Nephron (organoid): ENCODE measurements at regions not wholly inside any gene's neighbourhood (a gene's known extent, or its start where the extent isn't known, plus 50 kb on each side); places are given as distances from the start of the nearest gene placed in this dataset.

Experiments used
- H3K27ac Mint-ChIP-seq, 3 experiments: 2 replicates each; pipeline ENCODE4 v1.8.0; 2020; ENCODE audit warnings: mixed read lengths in 3 of 3, mild to moderate bottlenecking in 2 of 3, moderate library complexity in 1 of 3
- H3K27me3 Mint-ChIP-seq: 2 replicates; pipeline ENCODE4 v1.8.0; 2021; ENCODE audit warnings: low read depth, mild to moderate bottlenecking, moderate library complexity, mixed read lengths
- H3K36me3 Mint-ChIP-seq: 2 replicates; pipeline ENCODE4 v1.8.0; 2020; ENCODE audit warnings: low read depth, mixed read lengths
- H3K4me1 Mint-ChIP-seq: 2 replicates; pipeline ENCODE4 v1.8.0; 2020; ENCODE audit warnings: mixed read lengths
- H3K4me3 Mint-ChIP-seq, 3 experiments: 2 replicates each; pipeline ENCODE4 v1.8.0; 2020; ENCODE audit warnings: mild to moderate bottlenecking in 3 of 3, mixed read lengths in 3 of 3, moderate library complexity in 2 of 3
- H3K9me3 Mint-ChIP-seq: 2 replicates; pipeline ENCODE4 v1.8.0; 2020; ENCODE audit warnings: mixed read lengths
- TF ChIP-seq, protein P1 (sequence below), 3 experiments: fragments of 200-600 bp; sonication (generic); IDR thresholded peaks; one replicate each; pipeline ENCODE4 v1.5.0; 2021; ENCODE audit warnings: antibody characterized with exemption in 3 of 3; ENCODE audit not compliant: unreplicated experiment in 3 of 3

DNA sequence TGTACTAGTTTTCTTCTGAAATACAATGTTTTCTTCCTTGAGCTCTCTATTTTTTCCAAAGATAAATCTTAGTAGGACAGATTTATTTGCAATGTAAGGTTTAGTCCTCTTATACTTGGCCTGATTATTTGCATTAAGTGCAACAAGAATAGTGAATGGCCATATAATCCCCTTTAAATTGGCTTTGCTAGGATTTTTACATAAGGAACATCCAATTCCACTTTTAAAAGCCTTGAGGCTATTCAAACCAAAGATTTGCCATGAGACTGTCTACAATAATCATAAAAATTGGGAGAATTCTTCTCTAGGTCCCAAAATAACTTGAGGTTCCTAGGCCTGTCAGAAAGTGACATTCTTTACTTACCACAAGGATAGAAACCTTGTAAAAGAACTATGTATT lies 128.6 kb upstream of the THSD7A start:
- H3K4me1 Mint-ChIP-seq: no peaks in the 10 kb centered on the region
- H3K27ac Mint-ChIP-seq: no peak overlapping the region
- no peaks in the 10 kb centered on the region for H3K36me3 Mint-ChIP-seq
- no peaks in the 10 kb centered on the region for H3K9me3 Mint-ChIP-seq
- no peak overlapping the region for H3K4me3 Mint-ChIP-seq
- H3K27me3 Mint-ChIP-seq: no peaks in the 10 kb centered on the region
- TF ChIP-seq, protein P1, sequence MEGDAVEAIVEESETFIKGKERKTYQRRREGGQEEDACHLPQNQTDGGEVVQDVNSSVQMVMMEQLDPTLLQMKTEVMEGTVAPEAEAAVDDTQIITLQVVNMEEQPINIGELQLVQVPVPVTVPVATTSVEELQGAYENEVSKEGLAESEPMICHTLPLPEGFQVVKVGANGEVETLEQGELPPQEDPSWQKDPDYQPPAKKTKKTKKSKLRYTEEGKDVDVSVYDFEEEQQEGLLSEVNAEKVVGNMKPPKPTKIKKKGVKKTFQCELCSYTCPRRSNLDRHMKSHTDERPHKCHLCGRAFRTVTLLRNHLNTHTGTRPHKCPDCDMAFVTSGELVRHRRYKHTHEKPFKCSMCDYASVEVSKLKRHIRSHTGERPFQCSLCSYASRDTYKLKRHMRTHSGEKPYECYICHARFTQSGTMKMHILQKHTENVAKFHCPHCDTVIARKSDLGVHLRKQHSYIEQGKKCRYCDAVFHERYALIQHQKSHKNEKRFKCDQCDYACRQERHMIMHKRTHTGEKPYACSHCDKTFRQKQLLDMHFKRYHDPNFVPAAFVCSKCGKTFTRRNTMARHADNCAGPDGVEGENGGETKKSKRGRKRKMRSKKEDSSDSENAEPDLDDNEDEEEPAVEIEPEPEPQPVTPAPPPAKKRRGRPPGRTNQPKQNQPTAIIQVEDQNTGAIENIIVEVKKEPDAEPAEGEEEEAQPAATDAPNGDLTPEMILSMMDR (IDR thresholded peaks at IDR 0.05; ENCODE audit: unreplicated experiment in 3 of 3): no peak

DNA sequence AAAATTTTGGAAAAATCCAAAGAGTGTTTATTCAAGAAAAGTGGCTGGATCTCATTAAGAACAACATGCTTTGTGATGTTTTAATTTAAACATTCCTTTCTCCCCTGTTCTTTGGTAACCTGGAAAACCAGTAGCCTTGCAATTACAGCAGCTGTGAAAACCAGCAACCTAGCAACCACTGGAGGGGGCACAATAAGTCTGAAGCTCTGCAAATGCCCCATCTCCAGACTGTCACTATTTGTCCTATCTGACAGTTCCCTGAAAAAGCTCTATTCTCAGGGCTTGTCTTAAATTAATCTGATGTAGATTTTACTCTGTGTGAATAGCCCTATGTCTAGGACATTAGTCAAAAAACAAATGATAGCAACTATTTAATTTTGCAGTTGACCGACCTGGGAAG lies 137.6 kb upstream of the THSD7A start:
- H3K4me3 Mint-ChIP-seq: no peak overlapping the region
- no peak overlapping the region for H3K27ac Mint-ChIP-seq
- TF ChIP-seq, protein P1 (IDR thresholded peaks at IDR 0.05; ENCODE audit: unreplicated experiment in 3 of 3): no peak

DNA sequence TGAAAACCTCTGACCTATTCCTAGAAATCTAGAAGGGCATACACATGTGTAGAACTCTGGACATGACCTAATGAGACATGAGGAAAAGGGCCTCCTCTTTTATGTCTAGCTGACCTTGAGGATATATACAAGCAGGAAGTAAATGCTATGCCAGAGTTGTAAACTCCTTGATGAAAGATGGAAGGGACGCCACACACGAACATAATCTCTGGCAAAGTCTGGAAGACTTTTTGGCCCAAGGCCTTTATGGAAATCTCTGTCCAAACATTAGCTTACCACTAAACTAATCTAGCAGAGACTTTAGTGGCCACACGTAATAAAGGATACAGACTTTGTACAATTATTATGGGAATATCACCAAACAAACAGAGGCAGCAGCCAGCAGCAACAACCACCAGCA lies 138.1 kb upstream of the THSD7A start:
- H3K36me3 Mint-ChIP-seq: no peaks in the 10 kb centered on the region
- H3K27me3 Mint-ChIP-seq: no peaks in the 10 kb centered on the region
- peaks cover 16% of the 10 kb centered on the region for H3K9me3 Mint-ChIP-seq
- TF ChIP-seq, protein P1 (IDR thresholded peaks at IDR 0.05; ENCODE audit: unreplicated experiment in 3 of 3): no peak
- no peak overlapping the region for H3K27ac Mint-ChIP-seq
- no peak overlapping the region for H3K4me3 Mint-ChIP-seq
- H3K4me1 Mint-ChIP-seq: no peaks in the 10 kb centered on the region

More for the DNA sequence above, 137.6 kb upstream of the THSD7A start:
- peaks cover 14% of the 10 kb centered on the region for H3K9me3 Mint-ChIP-seq
- no peaks in the 10 kb centered on the region for H3K4me1 Mint-ChIP-seq
- no peaks in the 10 kb centered on the region for H3K27me3 Mint-ChIP-seq
- no peaks in the 10 kb centered on the region for H3K36me3 Mint-ChIP-seq

DNA sequence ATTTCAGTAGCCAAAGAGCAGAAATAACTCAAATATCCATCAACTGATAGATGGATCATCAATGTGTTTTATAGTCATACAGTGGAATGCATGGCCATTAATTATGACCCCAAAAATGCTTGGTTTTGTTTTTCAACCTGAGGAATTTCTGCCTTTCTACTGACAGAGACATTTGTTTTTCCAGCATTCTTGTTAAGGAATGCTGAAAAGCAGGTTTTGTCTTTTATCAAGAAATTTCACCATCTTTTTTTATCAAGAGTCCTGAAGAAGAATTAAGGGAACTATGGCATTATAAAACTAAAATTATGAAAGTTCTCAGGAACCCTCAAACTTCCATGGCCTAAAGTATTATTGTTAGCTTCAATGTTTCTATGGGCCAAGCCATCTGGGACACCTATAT lies 153.4 kb upstream of the THSD7A start:
- Mint-ChIP-seq H3K27ac (no peak overlapping the region), H3K36me3 (no peaks in the 10 kb centered on the region), H3K4me1 (no peaks in the 10 kb centered on the region), H3K9me3 (peaks cover 25% of the 10 kb centered on the region), H3K27me3 (no peaks in the 10 kb centered on the region), H3K4me3 (no peak overlapping the region)
- TF ChIP-seq, protein P1 (IDR thresholded peaks at IDR 0.05; ENCODE audit: unreplicated experiment in 3 of 3): no peak

DNA sequence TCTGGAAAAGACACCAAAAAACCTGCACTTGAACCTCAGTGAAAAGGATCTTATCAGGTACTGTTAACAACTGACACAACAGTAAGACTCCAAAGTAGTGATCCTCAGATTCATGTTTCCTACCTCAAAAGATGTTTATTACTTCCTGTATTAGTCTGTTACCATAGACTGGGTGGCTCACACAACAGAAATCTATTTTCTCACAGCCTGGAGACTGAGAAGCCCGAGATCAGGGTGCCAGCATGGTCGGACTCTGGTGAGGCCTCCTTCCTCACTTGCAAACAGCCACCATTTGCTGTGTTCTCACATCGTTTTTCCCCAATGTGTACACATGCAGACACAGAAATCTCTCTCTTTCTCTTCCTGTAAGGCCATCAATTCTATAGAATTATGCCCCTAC lies 154.0 kb upstream of the THSD7A start:
- Mint-ChIP-seq H3K4me1 (no peaks in the 10 kb centered on the region), H3K9me3 (peaks cover 22% of the 10 kb centered on the region), H3K27ac (no peak overlapping the region), H3K4me3 (no peak overlapping the region), H3K27me3 (no peaks in the 10 kb centered on the region), H3K36me3 (no peaks in the 10 kb centered on the region)
- TF ChIP-seq, protein P1 (IDR thresholded peaks at IDR 0.05; ENCODE audit: unreplicated experiment in 3 of 3): no peak

DNA sequence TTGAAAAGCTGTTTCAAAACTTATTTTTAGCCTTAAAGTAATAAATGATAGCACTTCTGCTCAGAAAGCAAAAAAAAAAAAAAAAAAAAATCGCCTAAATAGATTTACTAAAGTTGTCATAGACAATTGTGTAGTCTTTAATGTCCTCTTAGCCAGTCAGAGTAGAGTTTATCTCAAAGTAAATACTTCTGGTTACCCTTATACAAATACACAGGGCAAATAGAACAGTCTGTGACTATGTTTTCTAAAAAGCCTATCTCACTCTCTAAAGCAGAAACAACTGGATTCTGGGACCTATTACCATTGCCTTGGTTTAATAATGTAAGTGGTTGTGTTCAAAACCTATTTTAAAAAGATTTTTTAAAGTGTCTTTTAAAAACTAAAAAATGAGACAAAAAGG lies 156.2 kb upstream of the THSD7A start:
- no peaks in the 10 kb centered on the region for H3K4me1 Mint-ChIP-seq
- no peaks in the 10 kb centered on the region for H3K27me3 Mint-ChIP-seq
- no peak overlapping the region for H3K4me3 Mint-ChIP-seq

More for the DNA sequence above, 156.2 kb upstream of the THSD7A start:
- Mint-ChIP-seq H3K27ac (no peak overlapping the region), H3K9me3 (peaks cover 14% of the 10 kb centered on the region), H3K36me3 (no peaks in the 10 kb centered on the region)
- TF ChIP-seq, protein P1 (IDR thresholded peaks at IDR 0.05; ENCODE audit: unreplicated experiment in 3 of 3): no peak
